ENCODE measurements at regions not wholly inside any gene's neighbourhood (a gene's known extent, or its start where the extent isn't known, plus 50 kb on each side); places are given as distances from the start of the nearest gene placed in this dataset.

GRCh38 chr11:134913999-134914590 is 502.1 kb upstream of the B3GAT1 start:
- no peaks in the 10 kb centered on the region for H3K36me3 Mint-ChIP-seq (ENCODE audit: insufficient read depth, unreplicated experiment)
- ChIA-PET CTCF (no interaction called here), POLR2A (no interaction called here)
- BruUV-seq (replicated peaks), result no TSS peak
- no peak for TF ChIP-seq CTCF (IDR thresholded peaks at IDR 0.05; ENCODE audit: unreplicated experiment)
- no peak for DNase-seq (ENCODE audit: unreplicated experiment)
- intact Hi-C loops (cut with micrococcal nuclease), result no loop called here
- H3K4me3 Mint-ChIP-seq (ENCODE audit: unreplicated experiment), result no peak overlapping the region
- H3K4me1 Mint-ChIP-seq (ENCODE audit: insufficient read depth, unreplicated experiment), result no peaks in the 10 kb centered on the region
- peaks cover 36% of the 10 kb centered on the region for H3K9me3 Mint-ChIP-seq (ENCODE audit: unreplicated experiment)
- H3K27ac Mint-ChIP-seq (ENCODE audit: low read depth, unreplicated experiment), result no peak overlapping the region
- no peaks in the 10 kb centered on the region for H3K27me3 Mint-ChIP-seq (ENCODE audit: insufficient read depth, unreplicated experiment)

- H3K4me1 Mint-ChIP-seq (ENCODE audit: insufficient read depth, unreplicated experiment), result no peaks in the 10 kb centered on the region
- H3K9me3 Mint-ChIP-seq (ENCODE audit: unreplicated experiment), result peaks cover 36% of the 10 kb centered on the region
- H3K27me3 Mint-ChIP-seq (ENCODE audit: insufficient read depth, unreplicated experiment), result no peaks in the 10 kb centered on the region
- ChIA-PET POLR2A (interaction anchor here (0.6 kb wide), 1 partner anchor 18 kb away, joined by 3 read pairs; no protein-coding TSS in a partner anchor), CTCF (no interaction called here)
- DNase-seq (ENCODE audit: unreplicated experiment), result no peak
- intact Hi-C loops (cut with micrococcal nuclease), result no loop called here
- no peaks in the 10 kb centered on the region for H3K36me3 Mint-ChIP-seq (ENCODE audit: insufficient read depth, unreplicated experiment)
- TF ChIP-seq CTCF (IDR thresholded peaks at IDR 0.05; ENCODE audit: unreplicated experiment), result no peak
- no peak overlapping the region for H3K4me3 Mint-ChIP-seq (ENCODE audit: unreplicated experiment)
- BruUV-seq (replicated peaks), result no TSS peak
- H3K27ac Mint-ChIP-seq (ENCODE audit: low read depth, unreplicated experiment), result no peak overlapping the region
These were observed 501.3 kb upstream of the B3GAT1 start for GRCh38 chr11:134913391-134913790.

- BruUV-seq (replicated peaks), result no TSS peak
- no peaks in the 10 kb centered on the region for H3K4me1 Mint-ChIP-seq (ENCODE audit: insufficient read depth, unreplicated experiment)
- H3K36me3 Mint-ChIP-seq (ENCODE audit: insufficient read depth, unreplicated experiment), result no peaks in the 10 kb centered on the region
- POLR2A ChIA-PET, result no interaction called here
- intact Hi-C loops (cut with micrococcal nuclease), result no loop called here
- no peak for TF ChIP-seq CTCF (IDR thresholded peaks at IDR 0.05; ENCODE audit: unreplicated experiment)
- no peak overlapping the region for H3K4me3 Mint-ChIP-seq (ENCODE audit: unreplicated experiment)
- peaks cover 37% of the 10 kb centered on the region for H3K9me3 Mint-ChIP-seq (ENCODE audit: unreplicated experiment)
- H3K27me3 Mint-ChIP-seq (ENCODE audit: insufficient read depth, unreplicated experiment), result no peaks in the 10 kb centered on the region
- peak; percentile 20 for DNase-seq (ENCODE audit: unreplicated experiment)
- CTCF ChIA-PET, result no interaction called here
- H3K27ac Mint-ChIP-seq (ENCODE audit: low read depth, unreplicated experiment), result no peak overlapping the region
These were observed 499.6 kb upstream of the B3GAT1 start for GRCh38 chr11:134911514-134912180.

GRCh38 chr11:134908583-134908982 is 496.5 kb upstream of the B3GAT1 start:
- Mint-ChIP-seq H3K36me3 (ENCODE audit: insufficient read depth, unreplicated experiment) (no peaks in the 10 kb centered on the region), H3K9me3 (ENCODE audit: unreplicated experiment) (peaks cover 27% of the 10 kb centered on the region), H3K4me3 (ENCODE audit: unreplicated experiment) (no peak overlapping the region), H3K27me3 (ENCODE audit: insufficient read depth, unreplicated experiment) (no peaks in the 10 kb centered on the region), H3K27ac (ENCODE audit: low read depth, unreplicated experiment) (no peak overlapping the region), H3K4me1 (ENCODE audit: insufficient read depth, unreplicated experiment) (no peaks in the 10 kb centered on the region)
- no peak for TF ChIP-seq CTCF (IDR thresholded peaks at IDR 0.05; ENCODE audit: unreplicated experiment)
- intact Hi-C loops (cut with micrococcal nuclease), result no loop called here
- DNase-seq (ENCODE audit: unreplicated experiment), result no peak
- CTCF ChIA-PET, result interaction anchor here (0.6 kb wide), 1 partner anchor 715 kb away, joined by 3 read pairs; no protein-coding TSS in a partner anchor
- POLR2A ChIA-PET, result no interaction called here
- no TSS peak for BruUV-seq (replicated peaks)

All from MCF 10A (cell line).